HepG2 (cell line): ENCODE measurements at regions not wholly inside any gene's neighbourhood (a gene's known extent, or its start where the extent isn't known, plus 50 kb on each side); places are given as distances from the start of the nearest gene placed in this dataset.

Experiments
- ATAC-seq: fragments of 200-7000 bp; cut with Tn5 transposase; 3 replicates; pipeline ENCODE4 v1.9.1; 2020; ENCODE audit warnings: mild to moderate bottlenecking, moderate library complexity
- BruUV-seq: library from RNA; stranded (reverse); fragments of 400-500 nt; replicated peaks from 2 replicates; lab custom pipeline; 2021; lab: Mats Ljungman, UMichigan
- CTCF ChIA-PET: fragments of 300-600 bp; formaldehyde crosslinking; extraction: SDS; loops from one replicate; lab custom pipeline; 2021; ENCODE audit warnings: low total read pairs, inconsistent platforms, low intra/inter-chr PET ratio; lab: Yijun Ruan, JAX
- POLR2A ChIA-PET: fragments of 350-600 bp; sonication (Branson Sonifier 250); formaldehyde crosslinking; loops from one replicate; lab custom pipeline; 2020; ENCODE audit warnings: antibody characterized with exemption, inconsistent platforms; lab: Yijun Ruan, JAX
- DNase-seq: peaks from one replicate; pipeline ENCODE4 v3.0.0-alpha.2; 2015; ENCODE audit warnings: low spot score
- FAIRE-seq: peaks from 3 replicates; lab custom pipeline; 2011; peaks lifted over from hg19 to GRCh38; lab: Jason Lieb, UNC
- H2AFZ ChIP-seq: one replicate; pipeline ENCODE4 v1.6.1; 2011; ENCODE audit warnings: low read length, inconsistent platforms
- H3K27ac ChIP-seq: fragments of 300-600 bp; 3 replicates; pipeline ENCODE4 v1.8.0; 2011; ENCODE audit warnings: mixed run types, mild to moderate bottlenecking, mixed read lengths, low read length, inconsistent platforms; ENCODE audit not compliant: insufficient read depth; ENCODE audit errors: extremely low read length
- H3K27me3 ChIP-seq, 2 experiments: fragments of 200-600 bp in 1 of 2; 2 replicates in 1 of 2; 3 replicates in 1 of 2; pipeline versions ENCODE4 v1.6.0 to v1.8.0; 2011; ENCODE audit warnings: low read length in 2 of 2, mild to moderate bottlenecking in 2 of 2, moderate library complexity in 2 of 2, inconsistent platforms in 1 of 2; ENCODE audit not compliant: insufficient read depth in 2 of 2, control insufficient read depth in 1 of 2
- H3K36me3 ChIP-seq, 2 experiments: fragments of 200-600 bp in 1 of 2; replicated peaks in 1 of 2; 2 replicates in 1 of 2; 3 replicates in 1 of 2; pipeline versions ENCODE4 v1.5.1 to v1.8.0; 2011; ENCODE audit warnings: low read length in 2 of 2, inconsistent platforms in 1 of 2; ENCODE audit not compliant: insufficient read depth in 2 of 2, control insufficient read depth in 1 of 2
- H3K4me1 ChIP-seq: 2 replicates; pipeline ENCODE4 v1.5.1; 2012; ENCODE audit warnings: low read length, inconsistent platforms; ENCODE audit not compliant: insufficient read depth
- H3K4me2 ChIP-seq: 2 replicates; pipeline ENCODE4 v1.6.0; 2011; ENCODE audit warnings: low read depth, low read length, inconsistent platforms
- H3K4me3 ChIP-seq, 3 experiments: fragments of 200-600 bp in 1 of 3; sonication (generic), shearing (Covaris generic) in 1 of 3; replicated peaks in 1 of 3; 2 replicates each; pipeline ENCODE4 v1.5.1; 2011 to 2016; ENCODE audit warnings: low read length in 3 of 3, inconsistent platforms in 2 of 3, low read depth in 2 of 3, mild to moderate bottlenecking in 2 of 3, control low read depth in 1 of 3, mixed read lengths in 1 of 3; ENCODE audit not compliant: insufficient read depth in 1 of 3
- H3K79me2 ChIP-seq: one replicate; pipeline ENCODE4 v1.6.1; 2011; ENCODE audit warnings: low read length, inconsistent platforms; ENCODE audit not compliant: insufficient read depth
- H3K9ac ChIP-seq: 2 replicates; pipeline ENCODE4 v1.6.0; 2011; ENCODE audit warnings: mild to moderate bottlenecking, low read depth, low read length, inconsistent platforms; ENCODE audit not compliant: insufficient read depth
- H3K9me3 ChIP-seq: 2 replicates; pipeline ENCODE4 v1.5.1; 2012; ENCODE audit warnings: mild to moderate bottlenecking, low read length
- H4K20me1 ChIP-seq: 2 replicates; pipeline ENCODE4 v1.6.0; 2011; ENCODE audit warnings: inconsistent platforms, mild to moderate bottlenecking, low read length, moderate library complexity; ENCODE audit not compliant: insufficient read depth
- ATF7-NPFF ChIP-seq: sonication (generic); formaldehyde crosslinking; IDR thresholded peaks from 2 replicates; pipeline ENCODE4 v1.8.1; 2023; ENCODE audit warnings: mild to moderate bottlenecking, low read depth, missing genetic modification reagents, moderate library complexity
- CC2D1A ChIP-seq: sonication (generic); formaldehyde crosslinking; IDR thresholded peaks from 2 replicates; pipeline ENCODE4 v1.8.1; 2023; ENCODE audit warnings: mild to moderate bottlenecking, missing genetic modification reagents
- EZH2 ChIP-seq: conservative IDR thresholded peaks from 2 replicates; pipeline ENCODE4 v1.6.1; 2012; ENCODE audit warnings: mild to moderate bottlenecking, low read depth, low read length, moderate library complexity
- MAX ChIP-seq: IDR thresholded peaks from 2 replicates; pipeline ENCODE4 v1.6.1; 2012; ENCODE audit warnings: inconsistent platforms
- NRL ChIP-seq: sonication (generic); formaldehyde crosslinking; IDR thresholded peaks from 2 replicates; pipeline ENCODE4 v1.5.0; 2020; ENCODE audit warnings: missing genetic modification reagents, mild to moderate bottlenecking, moderate library complexity, borderline replicate concordance
- SPEN ChIP-seq: sonication (generic); formaldehyde crosslinking; IDR thresholded peaks from 2 replicates; pipeline ENCODE4 v1.5.1; 2020; ENCODE audit warnings: low read depth, mild to moderate bottlenecking, missing genetic modification reagents
- STAT5B ChIP-seq: sonication (generic); formaldehyde crosslinking; IDR thresholded peaks from 2 replicates; pipeline ENCODE4 v1.4.0; 2020; ENCODE audit warnings: missing genetic modification reagents
- TFDP1 ChIP-seq: IDR thresholded peaks from 2 replicates; pipeline ENCODE4 v1.6.1; 2016; ENCODE audit warnings: missing compliant biosample characterization, missing genetic modification reagents, borderline replicate concordance
- ZNF30 ChIP-seq: sonication (generic); formaldehyde crosslinking; IDR thresholded peaks from 2 replicates; pipeline ENCODE4 v1.5.0; 2020; ENCODE audit warnings: mild to moderate bottlenecking, missing genetic modification reagents
- ZNF441 ChIP-seq: sonication (generic); formaldehyde crosslinking; IDR thresholded peaks from 2 replicates; pipeline ENCODE4 v1.7.0; 2021; ENCODE audit warnings: missing genetic modification reagents, borderline replicate concordance
- ZNF460 ChIP-seq: sonication (generic); formaldehyde crosslinking; IDR thresholded peaks from 2 replicates; pipeline ENCODE4 v1.5.1; 2020; ENCODE audit warnings: missing genetic modification reagents, mild to moderate bottlenecking, borderline replicate concordance
- ZNF512B ChIP-seq: sonication (generic); formaldehyde crosslinking; IDR thresholded peaks from 2 replicates; pipeline ENCODE4 v1.5.1; 2020; ENCODE audit warnings: missing genetic modification reagents, mild to moderate bottlenecking, borderline replicate concordance
- ZNF574 ChIP-seq: sonication (generic); formaldehyde crosslinking; IDR thresholded peaks from 2 replicates; pipeline ENCODE4 v1.4.0; 2020; ENCODE audit warnings: missing genetic modification reagents
- ZNF720 ChIP-seq: sonication (generic); formaldehyde crosslinking; IDR thresholded peaks from 2 replicates; pipeline ENCODE4 v1.4.0; 2020; ENCODE audit warnings: missing genetic modification reagents
- WGBS: methylation state at CpG from one replicate; pipeline ENCODE4 v1.1.6; 2017; ENCODE audit warnings: low lambda C conversion rate; 5-methylcytosine and 5-hydroxymethylcytosine counted together
- in situ Hi-C: cut with HindIII; loops from 2 replicates; pipeline ENCODE4 v1.10.0; 2017; ENCODE audit warnings: low pct_unique_long_range_greater_than_20kb; ENCODE audit not compliant: extremely low pct_ligation_motif_present
- intact Hi-C: fragments of 100-400 bp; cut with micrococcal nuclease; formaldehyde crosslinking; loops from one replicate; pipeline ENCODE4 v1.10.0; 2022; ENCODE audit not compliant: unreplicated experiment

GRCh38 chr9:70470050-70471015, 55.9 kb upstream of the KLF9 start:
- no peaks in the 10 kb centered on the region for H3K27me3 ChIP-seq
- DNase-seq (peak; percentile 90), ATAC-seq (peak; percentile 97), FAIRE-seq (peak; percentile 99)
- no peaks in the 10 kb centered on the region for H4K20me1 ChIP-seq
- in situ Hi-C loops (no loop called here), intact Hi-C loops (no loop called here)
- no TSS peak for BruUV-seq
- H3K4me1 ChIP-seq = peaks cover 58% of the 10 kb centered on the region
- CTCF ChIA-PET = no interaction called here
- no peak overlapping the region for H2AFZ ChIP-seq
- no peaks in the 10 kb centered on the region for H3K9me3 ChIP-seq
- H3K79me2 ChIP-seq = no peaks in the 10 kb centered on the region
- POLR2A ChIA-PET = interaction anchor here (0.6 to 2.4 kb wide), 9 partner anchors 9 to 555 kb away, joined by 3 to 81 read pairs (median 7); partner anchors contain the start of gene KLF9
- WGBS = 4% methylated on average over 9 of the region's 9 CpGs
- H3K4me3 ChIP-seq = peak overlapping the region in 2 of 3 experiments; percentile 16 to 24; a peak in 1 of 6 replicates
- H3K27ac ChIP-seq = peak overlapping the region; percentile 59
- peak overlapping the region; percentile 77 for H3K4me2 ChIP-seq
- H3K36me3 ChIP-seq = no peaks in the 10 kb centered on the region
- H3K9ac ChIP-seq = peak overlapping the region; percentile 32
- TF ChIP-seq MAX = peak; percentile 94
- no peak for TF ChIP-seq ZNF512B (CRISPR knock-in tag)
- no peak for TF ChIP-seq ZNF720
- TF ChIP-seq NRL (CRISPR knock-in tag) = no peak
- TF ChIP-seq ZNF30 = no peak
- TF ChIP-seq ATF7-NPFF (CRISPR knock-in tag) = no peak
- 0 out of 2 replicates have a peak, but pooled peaks have one; percentile 44 for TF ChIP-seq TFDP1
- no peak for TF ChIP-seq EZH2
- peak; percentile 67; the same call in 1 of the 2 replicates for TF ChIP-seq SPEN
- TF ChIP-seq ZNF441 (CRISPR knock-in tag) = 0 out of 2 replicates have a peak, but pooled peaks have one; percentile 25
- TF ChIP-seq STAT5B (CRISPR knock-in tag) = no peak
- no peak for TF ChIP-seq CC2D1A (CRISPR knock-in tag)
- peak; percentile 68 for TF ChIP-seq ZNF574 (CRISPR knock-in tag)
- no peak; the same call in 1 of the 2 replicates for TF ChIP-seq ZNF460 (CRISPR knock-in tag)
